ENCODE measurements at regions not wholly inside any gene's neighbourhood (a gene's known extent, or its start where the extent isn't known, plus 50 kb on each side); places are given as distances from the start of the nearest gene placed in this dataset.

- Mint-ChIP-seq H3K9me3 (no peaks in the 10 kb centered on the region), H3K36me3 (no peaks in the 10 kb centered on the region), H3K27ac (no peak overlapping the region), H3K27me3 (ENCODE audit: low read depth in 3 of 3) (peaks cover 0 to 1% (median 1%) of the 10 kb centered on the region in 3 donors), H3K4me3 (no peak overlapping the region), H3K4me1 (peaks cover 21% of the 10 kb centered on the region)
- no peak for DNase-seq
- no peaks in the 10 kb centered on the region for H3K9me3 ChIP-seq (replicated peaks in 1 of 2; ENCODE audit: control insufficient read depth in 1 of 2, insufficient read depth in 1 of 2, low read length in 2 of 2)
- no peak overlapping the region for H3K9ac ChIP-seq (ENCODE audit: insufficient read depth, low read length, poor library complexity, severe bottlenecking)
- H3K4me1 ChIP-seq (ENCODE audit: control insufficient read depth in 1 of 2, insufficient read depth in 2 of 2, low read length in 2 of 2): peaks cover 14 to 20% of the 10 kb centered on the region in 2 donors
- H3K4me3 ChIP-seq (replicated peaks in 1 of 3; ENCODE audit: low read depth in 2 of 3, low read length in 3 of 3): no peak overlapping the region
- no peaks in the 10 kb centered on the region for H3K79me2 ChIP-seq (ENCODE audit: insufficient read depth, low read length)
- no peaks in the 10 kb centered on the region for H3K27me3 ChIP-seq (ENCODE audit: control insufficient read depth in 2 of 2, insufficient read depth in 2 of 2, low read length in 2 of 2)
- WGBS (ENCODE audit: insufficient coverage): 100% methylated on average over 5 of the region's 7 CpGs
- intact Hi-C loops (cut with micrococcal nuclease): no loop called here
- no peak overlapping the region for H3K4me2 ChIP-seq (replicated peaks; ENCODE audit: extremely low read depth, low read length, poor library complexity, severe bottlenecking)
- TF ChIP-seq CTCF (IDR thresholded peaks at IDR 0.05): no peak
- no peaks in the 10 kb centered on the region for H4K20me1 ChIP-seq (ENCODE audit: insufficient read depth, low read length)
- no peak overlapping the region for H2AFZ ChIP-seq (ENCODE audit: insufficient read depth, low read depth, low read length, poor library complexity, severe bottlenecking)
- H3K36me3 ChIP-seq (replicated peaks in 1 of 2; ENCODE audit: control insufficient read depth in 1 of 2, insufficient read depth in 2 of 2, low read length in 2 of 2): no peaks in the 10 kb centered on the region
- H3K27ac ChIP-seq (ENCODE audit: low read depth in 1 of 2, low read length in 2 of 2): no peak overlapping the region
Observed at GRCh38 chr2:62407401-62407800, 98.6 kb downstream of the TMEM17 start.

GRCh38 chr2:62406573-62407043, 99.4 kb downstream of the TMEM17 start:
- Histone ChIP-seq H3K9me3 (replicated peaks in 1 of 2; ENCODE audit: control insufficient read depth in 1 of 2, insufficient read depth in 1 of 2, low read length in 2 of 2) (no peaks in the 10 kb centered on the region), H3K27me3 (ENCODE audit: control insufficient read depth in 2 of 2, insufficient read depth in 2 of 2, low read length in 2 of 2) (no peaks in the 10 kb centered on the region), H3K9ac (ENCODE audit: insufficient read depth, low read length, poor library complexity, severe bottlenecking) (no peak overlapping the region), H3K4me1 (ENCODE audit: control insufficient read depth in 1 of 2, insufficient read depth in 2 of 2, low read length in 2 of 2) (peaks cover 9 to 15% of the 10 kb centered on the region in 2 donors), H3K79me2 (ENCODE audit: insufficient read depth, low read length) (no peaks in the 10 kb centered on the region), H3K27ac (ENCODE audit: low read depth in 1 of 2, low read length in 2 of 2) (no peak overlapping the region), H4K20me1 (ENCODE audit: insufficient read depth, low read length) (no peaks in the 10 kb centered on the region), H2AFZ (ENCODE audit: insufficient read depth, low read depth, low read length, poor library complexity, severe bottlenecking) (no peak overlapping the region), H3K4me3 (replicated peaks in 1 of 3; ENCODE audit: low read depth in 2 of 3, low read length in 3 of 3) (no peak overlapping the region), H3K4me2 (replicated peaks; ENCODE audit: extremely low read depth, low read length, poor library complexity, severe bottlenecking) (no peak overlapping the region), H3K36me3 (replicated peaks in 1 of 2; ENCODE audit: control insufficient read depth in 1 of 2, insufficient read depth in 2 of 2, low read length in 2 of 2) (no peaks in the 10 kb centered on the region)
- TF ChIP-seq CTCF (IDR thresholded peaks at IDR 0.05): no peak
- Mint-ChIP-seq H3K27ac (no peak overlapping the region), H3K36me3 (no peaks in the 10 kb centered on the region), H3K4me3 (no peak overlapping the region), H3K27me3 (ENCODE audit: low read depth in 3 of 3) (peaks cover 0 to 1% (median 1%) of the 10 kb centered on the region in 3 donors), H3K9me3 (no peaks in the 10 kb centered on the region), H3K4me1 (peaks cover 17% of the 10 kb centered on the region)
- no peak for DNase-seq
- 82% methylated on average over 3 of the region's 3 CpGs for WGBS (ENCODE audit: insufficient coverage)
- intact Hi-C loops (cut with micrococcal nuclease): no loop called here

Measured in CD14-positive monocyte (primary cell).